H9 (cell line): ENCODE measurements at regions not wholly inside any gene's neighbourhood (a gene's known extent, or its start where the extent isn't known, plus 50 kb on each side); places are given as distances from the start of the nearest gene placed in this dataset.

Experiments used
- DNase-seq: peaks from one replicate; pipeline ENCODE4 v3.0.0-alpha.2; 2017
- H2AFZ ChIP-seq: one replicate; pipeline ENCODE4 v1.6.1; 2013; ENCODE audit warnings: mild to moderate bottlenecking, low read length, control low read depth, moderate library complexity
- H2AK5ac ChIP-seq: 2 replicates; pipeline ENCODE4 v1.6.1; 2013; ENCODE audit warnings: low read length, control low read depth, mixed read lengths; ENCODE audit not compliant: insufficient read length
- H2BK120ac ChIP-seq: one replicate; pipeline ENCODE4 v1.6.1; 2013; ENCODE audit warnings: low read depth, mild to moderate bottlenecking, low read length, control low read depth, inconsistent platforms; ENCODE audit not compliant: poor library complexity, severe bottlenecking
- H2BK12ac ChIP-seq: 2 replicates; pipeline ENCODE4 v1.6.1; 2013; ENCODE audit warnings: low read length, control low read depth, mixed read lengths, low read depth; ENCODE audit not compliant: insufficient read length
- H2BK15ac ChIP-seq: 2 replicates; pipeline ENCODE4 v1.6.1; 2013; ENCODE audit warnings: low read depth, low read length, control low read depth
- H2BK20ac ChIP-seq: one replicate; pipeline ENCODE4 v1.6.1; 2013; ENCODE audit warnings: low read depth, mild to moderate bottlenecking, low read length, control low read depth, inconsistent platforms; ENCODE audit not compliant: poor library complexity, severe bottlenecking
- H2BK5ac ChIP-seq: 2 replicates; pipeline ENCODE4 v1.6.1; 2013; ENCODE audit warnings: low read length, control low read depth, mixed read lengths; ENCODE audit not compliant: insufficient read length
- H3K14ac ChIP-seq: 2 replicates; pipeline ENCODE4 v1.6.1; 2013; ENCODE audit warnings: low read length, control low read depth; ENCODE audit not compliant: insufficient read depth
- H3K18ac ChIP-seq: 2 replicates; pipeline ENCODE4 v1.6.1; 2013; ENCODE audit warnings: low read depth, mild to moderate bottlenecking, mixed read lengths, low read length, control low read depth; ENCODE audit not compliant: insufficient read length
- H3K23ac ChIP-seq: 2 replicates; pipeline ENCODE4 v1.6.1; 2013; ENCODE audit warnings: low read length, control low read depth, mixed read lengths, low read depth; ENCODE audit not compliant: insufficient read length
- H3K23me2 ChIP-seq: 2 replicates; pipeline ENCODE4 v1.6.1; 2013; ENCODE audit warnings: low read depth, mild to moderate bottlenecking, mixed read lengths, low read length, control low read depth; ENCODE audit not compliant: insufficient read length, poor library complexity, severe bottlenecking
- H3K27ac ChIP-seq: 2 replicates; pipeline ENCODE4 v1.5.1; 2013; ENCODE audit warnings: low read length, control low read depth, mixed read lengths, low read depth; ENCODE audit not compliant: insufficient read length
- H3K27me3 ChIP-seq: 2 replicates; pipeline ENCODE4 v1.6.1; 2013; ENCODE audit warnings: low read length, control low read depth, inconsistent platforms; ENCODE audit not compliant: insufficient read depth
- H3K4ac ChIP-seq: 2 replicates; pipeline ENCODE4 v1.6.1; 2013; ENCODE audit warnings: low read depth, mild to moderate bottlenecking, control low read depth, inconsistent platforms, low read length, moderate library complexity
- H3K4me1 ChIP-seq: 2 replicates; pipeline ENCODE4 v1.6.1; 2013; ENCODE audit warnings: low read length, control low read depth, inconsistent platforms; ENCODE audit not compliant: insufficient read depth
- H3K4me2 ChIP-seq: 2 replicates; pipeline ENCODE4 v1.6.1; 2013; ENCODE audit warnings: low read length, control low read depth, mixed read lengths; ENCODE audit not compliant: insufficient read length, insufficient read depth
- H3K56ac ChIP-seq: 2 replicates; pipeline ENCODE4 v1.6.1; 2013; ENCODE audit warnings: low read depth, mild to moderate bottlenecking, mixed read lengths, low read length, control low read depth; ENCODE audit not compliant: insufficient read length
- H3K79me1 ChIP-seq: 2 replicates; pipeline ENCODE4 v1.6.1; 2013; ENCODE audit warnings: low read depth, mild to moderate bottlenecking, moderate library complexity, low read length, control low read depth, inconsistent platforms; ENCODE audit not compliant: insufficient read depth, poor library complexity, severe bottlenecking
- H3K79me2 ChIP-seq: 2 replicates; pipeline ENCODE4 v1.6.1; 2013; ENCODE audit warnings: low read length, control low read depth, inconsistent platforms; ENCODE audit not compliant: insufficient read depth
- H3K9ac ChIP-seq: 2 replicates; pipeline ENCODE4 v1.6.1; 2013; ENCODE audit warnings: low read length, control low read depth, mixed read lengths; ENCODE audit not compliant: insufficient read length; ENCODE audit errors: extremely low read depth
- H3K9me3 ChIP-seq: one replicate; pipeline ENCODE4 v1.6.1; 2013; ENCODE audit warnings: low read depth, low read length, inconsistent platforms; ENCODE audit not compliant: control insufficient read depth
- H3T11ph ChIP-seq: one replicate; pipeline ENCODE4 v1.6.1; 2013; ENCODE audit warnings: mild to moderate bottlenecking, low read length, control low read depth, inconsistent platforms
- H4K20me1 ChIP-seq: one replicate; pipeline ENCODE4 v1.6.1; 2013; ENCODE audit not compliant: control insufficient read depth, insufficient read length, insufficient read depth
- H4K5ac ChIP-seq: 2 replicates; pipeline ENCODE4 v1.6.1; 2013; ENCODE audit warnings: low read depth, mild to moderate bottlenecking, mixed read lengths, low read length, control low read depth; ENCODE audit not compliant: insufficient read length
- H4K8ac ChIP-seq: replicated peaks from 2 replicates; pipeline ENCODE4 v1.6.1; 2013; ENCODE audit warnings: low read length, control low read depth, mixed read lengths, low read depth; ENCODE audit not compliant: insufficient read length
- H4K91ac ChIP-seq: 2 replicates; pipeline ENCODE4 v1.6.1; 2013; ENCODE audit warnings: low read depth, mild to moderate bottlenecking, moderate library complexity, mixed read lengths, low read length, control low read depth; ENCODE audit not compliant: insufficient read length
- H3K27ac Mint-ChIP-seq, 3 experiments: 2 replicates in 2 of 3; 3 replicates in 1 of 3; pipeline ENCODE4 v1.8.0; 2020 to 2021; ENCODE audit warnings: mixed read lengths in 3 of 3, mild to moderate bottlenecking in 1 of 3, moderate library complexity in 1 of 3
- H3K27me3 Mint-ChIP-seq: 2 replicates; pipeline ENCODE4 v1.8.0; 2021; ENCODE audit warnings: low read depth, mild to moderate bottlenecking, moderate library complexity, mixed read lengths
- H3K36me3 Mint-ChIP-seq, 3 experiments: 2 replicates in 2 of 3; 3 replicates in 1 of 3; pipeline ENCODE4 v1.8.0; 2020 to 2021; ENCODE audit warnings: low read depth in 3 of 3, mixed read lengths in 3 of 3; ENCODE audit not compliant: insufficient read depth in 1 of 3
- H3K4me1 Mint-ChIP-seq, 2 experiments: 2 replicates each; pipeline ENCODE4 v1.8.0; 2020; ENCODE audit warnings: mixed read lengths in 2 of 2
- H3K4me3 Mint-ChIP-seq, 2 experiments: 2 replicates in 1 of 2; 3 replicates in 1 of 2; pipeline ENCODE4 v1.8.0; 2020 to 2021; ENCODE audit warnings: mild to moderate bottlenecking in 2 of 2, mixed read lengths in 2 of 2, moderate library complexity in 1 of 2
- H3K9me3 Mint-ChIP-seq, 2 experiments: 2 replicates in 1 of 2; 3 replicates in 1 of 2; pipeline ENCODE4 v1.8.0; 2020; ENCODE audit warnings: mild to moderate bottlenecking in 2 of 2, mixed read lengths in 2 of 2, moderate library complexity in 1 of 2
- WGBS: extraction: QIAGEN DNeasy Blood & Tissue Kit; methylation state at CpG from one replicate; pipeline ENCODE4 v1.1.7; 2013; ENCODE audit warnings: missing lambda C conversion rate, low lambda C conversion rate, mixed read lengths; ENCODE audit not compliant: insufficient read length; ENCODE audit errors: extremely low coverage; 5-methylcytosine and 5-hydroxymethylcytosine counted together
- TF ChIP-seq, protein P1 (sequence below): fragments of 200-600 bp; sonication (generic); conservative IDR thresholded peaks from 3 replicates; pipeline ENCODE4 v1.8.0; 2021; ENCODE audit warnings: antibody characterized with exemption, mild to moderate bottlenecking

DNA sequence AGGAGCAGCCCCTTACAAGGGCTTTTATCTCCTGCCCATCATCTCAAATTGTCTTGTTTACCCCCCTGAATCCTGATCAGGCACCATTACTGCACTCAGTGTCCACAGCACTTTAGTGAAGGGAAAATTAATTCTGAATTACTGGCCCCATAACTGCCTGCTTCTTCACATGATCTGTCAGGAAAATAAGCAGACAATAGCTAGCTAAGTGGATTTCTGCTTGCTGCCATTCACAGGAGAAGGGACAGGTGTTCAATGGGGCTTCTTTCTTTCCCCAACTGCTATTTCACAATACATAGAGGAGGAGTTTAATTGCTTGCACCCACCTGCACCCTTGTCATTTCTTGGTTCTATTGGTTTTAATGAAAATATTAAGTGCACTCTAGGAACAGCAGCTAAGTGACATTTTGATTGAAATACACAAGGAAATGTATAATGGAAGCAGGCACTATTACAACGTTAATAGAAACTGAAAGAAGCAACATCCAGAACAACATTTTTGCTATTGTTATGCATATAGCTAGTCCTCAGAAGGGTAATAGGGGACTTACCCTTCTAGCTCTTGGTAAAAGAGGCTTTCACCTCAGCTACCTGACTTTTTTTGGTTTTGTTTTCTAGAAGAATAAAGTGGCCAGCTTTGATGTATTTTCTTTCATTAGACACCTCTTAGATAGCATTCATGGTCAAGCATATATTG is 599.3 kb upstream of the TLE4 start:
- peak overlapping the region; percentile 24 for H3K4me2 ChIP-seq
- H3K23ac ChIP-seq, result no peak overlapping the region
- peaks cover 20% of the 10 kb centered on the region; the same call in 1 of the 2 replicates for H3K4me1 ChIP-seq
- no peaks in the 10 kb centered on the region for H3K23me2 ChIP-seq
- H3K56ac ChIP-seq, result no peak overlapping the region
- H2BK12ac ChIP-seq, result no peak overlapping the region
- WGBS, result no CpG with 5 or more reads among the region's 1 CpG
- no peak overlapping the region for H3K4me3 Mint-ChIP-seq
- H3K4ac ChIP-seq, result no peak overlapping the region
- no peak overlapping the region for H3T11ph ChIP-seq
- peaks cover 46 to 50% of the 10 kb centered on the region in 2 experiments for H3K4me1 Mint-ChIP-seq
- no peak for DNase-seq
- no peak overlapping the region for H2AFZ ChIP-seq
- no peaks in the 10 kb centered on the region for H3K9me3 ChIP-seq
- H3K18ac ChIP-seq, result no peak overlapping the region
- TF ChIP-seq, protein P1, sequence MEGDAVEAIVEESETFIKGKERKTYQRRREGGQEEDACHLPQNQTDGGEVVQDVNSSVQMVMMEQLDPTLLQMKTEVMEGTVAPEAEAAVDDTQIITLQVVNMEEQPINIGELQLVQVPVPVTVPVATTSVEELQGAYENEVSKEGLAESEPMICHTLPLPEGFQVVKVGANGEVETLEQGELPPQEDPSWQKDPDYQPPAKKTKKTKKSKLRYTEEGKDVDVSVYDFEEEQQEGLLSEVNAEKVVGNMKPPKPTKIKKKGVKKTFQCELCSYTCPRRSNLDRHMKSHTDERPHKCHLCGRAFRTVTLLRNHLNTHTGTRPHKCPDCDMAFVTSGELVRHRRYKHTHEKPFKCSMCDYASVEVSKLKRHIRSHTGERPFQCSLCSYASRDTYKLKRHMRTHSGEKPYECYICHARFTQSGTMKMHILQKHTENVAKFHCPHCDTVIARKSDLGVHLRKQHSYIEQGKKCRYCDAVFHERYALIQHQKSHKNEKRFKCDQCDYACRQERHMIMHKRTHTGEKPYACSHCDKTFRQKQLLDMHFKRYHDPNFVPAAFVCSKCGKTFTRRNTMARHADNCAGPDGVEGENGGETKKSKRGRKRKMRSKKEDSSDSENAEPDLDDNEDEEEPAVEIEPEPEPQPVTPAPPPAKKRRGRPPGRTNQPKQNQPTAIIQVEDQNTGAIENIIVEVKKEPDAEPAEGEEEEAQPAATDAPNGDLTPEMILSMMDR, result no peak
- peak overlapping the region; percentile 29 to 85 (median 32); a peak in 4 of 7 replicates for H3K27ac Mint-ChIP-seq
- H3K14ac ChIP-seq, result no peak overlapping the region
- no peak overlapping the region for H4K5ac ChIP-seq
- H3K9me3 Mint-ChIP-seq, result peaks cover 3% of the 10 kb centered on the region in 2 experiments; a peak in 3 of 5 replicates
- H3K79me1 ChIP-seq, result no peaks in the 10 kb centered on the region
- no peak overlapping the region for H2BK20ac ChIP-seq
- H3K36me3 Mint-ChIP-seq, result peaks cover 0 to 8% (median 2%) of the 10 kb centered on the region in 3 experiments; a peak in 3 of 7 replicates
- H4K91ac ChIP-seq, result no peak overlapping the region
- H2AK5ac ChIP-seq, result no peak overlapping the region
- H3K27ac ChIP-seq, result peak overlapping the region; percentile 25
- H2BK5ac ChIP-seq, result no peak overlapping the region
- H2BK120ac ChIP-seq, result no peak overlapping the region
- no peaks in the 10 kb centered on the region for H3K27me3 ChIP-seq
- no peaks in the 10 kb centered on the region for H3K27me3 Mint-ChIP-seq
- H4K20me1 ChIP-seq, result no peaks in the 10 kb centered on the region
- H3K79me2 ChIP-seq, result no peaks in the 10 kb centered on the region
- no peak overlapping the region for H4K8ac ChIP-seq
- no peak overlapping the region for H2BK15ac ChIP-seq
- no peak overlapping the region for H3K9ac ChIP-seq
